Transverse colon (tissue), 4 donors: ENCODE measurements at regions not wholly inside any gene's neighbourhood (a gene's known extent, or its start where the extent isn't known, plus 50 kb on each side); places are given as distances from the start of the nearest gene placed in this dataset.

ENCODE experiments used
- CTCF ChIP-seq, 5 experiments: fragments of 200-600 bp in 3 of 5; fragments of 450-650 bp in 2 of 5; sonication (generic) in 3 of 5; IDR thresholded peaks; 1 replicate in 2 of 5; 2 replicates in 3 of 5; pipeline ENCODE4 v1.5.1; 2016 to 2017; ENCODE audit warnings: antibody characterized with exemption in 5 of 5, inconsistent platforms in 3 of 5, mild to moderate bottlenecking in 2 of 5, moderate library complexity in 1 of 5
- POLR2A ChIP-seq: fragments of 450-650 bp; IDR thresholded peaks from one replicate; pipeline ENCODE4 v1.6.1; 2016; ENCODE audit warnings: antibody characterized with exemption, mild to moderate bottlenecking, moderate library complexity
- POLR2AphosphoS5 ChIP-seq, 3 donors: sonication (generic); formaldehyde crosslinking; IDR thresholded peaks; one replicate each; pipeline ENCODE4 v1.6.1; 2016; ENCODE audit warnings: antibody characterized with exemption in 3 of 3

- TF ChIP-seq CTCF (IDR thresholded peaks at IDR 0.05): no peak
- no peak for TF ChIP-seq POLR2A
- no peak for TF ChIP-seq POLR2AphosphoS5 (IDR thresholded peaks at IDR 0.05)
Observed at GRCh38 chr2:144201126-144201525, 318.8 kb downstream of the ZEB2 start.
